DLD1 (cell line): ENCODE measurements at regions not wholly inside any gene's neighbourhood (a gene's known extent, or its start where the extent isn't known, plus 50 kb on each side); places are given as distances from the start of the nearest gene placed in this dataset.
"Not testable (repeated sequence)": the region's sequence is repeated elsewhere in the genome, so short reads cannot be mapped to it uniquely, and the experiment has no call there.

Experiments
- in situ Hi-C: cut with HindIII; loops from 2 replicates; pipeline ENCODE4 v1.10.0; 2017; ENCODE audit warnings: low sequenced_read_pairs

DNA sequence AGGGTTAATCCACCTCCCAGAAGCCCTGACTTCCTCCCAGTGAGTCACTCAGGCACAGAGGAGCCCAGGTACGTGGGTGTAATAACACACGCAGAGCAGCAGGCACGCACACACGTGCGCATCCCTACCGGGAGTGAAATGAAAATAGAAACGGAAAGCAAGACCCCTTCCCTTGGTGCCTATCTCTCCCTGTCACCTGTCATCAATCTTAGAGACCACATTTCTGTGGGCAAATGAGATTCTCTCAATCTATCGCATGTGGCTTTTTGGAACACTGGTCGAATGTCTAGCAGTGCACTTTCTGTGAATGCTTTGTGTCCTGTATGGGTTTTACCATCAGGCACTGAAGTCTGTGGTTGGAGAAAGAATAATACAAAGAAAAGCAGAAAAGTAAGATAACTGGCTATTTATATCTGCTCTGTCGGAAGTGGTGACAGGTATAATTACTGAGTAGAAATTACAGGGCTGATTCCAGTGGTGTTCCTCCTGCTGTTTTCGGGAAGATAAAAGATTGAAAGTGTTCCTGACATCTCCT, 137.7 kb upstream of the GRIA1 start:
- in situ Hi-C loops, result no loop called here

GRCh38 chr5:153357493-153358112, 132.9 kb upstream of the GRIA1 start:
- in situ Hi-C loops, result no loop called here

- in situ Hi-C loops, result no loop called here
Observed at GRCh38 chr5:153358315-153358976, 132.0 kb upstream of the GRIA1 start.

GRCh38 chr5:153360860-153361259, 129.6 kb upstream of the GRIA1 start:
- in situ Hi-C loops, result no loop called here

- in situ Hi-C loops, result no loop called here
Observed at GRCh38 chr5:153361735-153362409, 128.6 kb upstream of the GRIA1 start.

DNA sequence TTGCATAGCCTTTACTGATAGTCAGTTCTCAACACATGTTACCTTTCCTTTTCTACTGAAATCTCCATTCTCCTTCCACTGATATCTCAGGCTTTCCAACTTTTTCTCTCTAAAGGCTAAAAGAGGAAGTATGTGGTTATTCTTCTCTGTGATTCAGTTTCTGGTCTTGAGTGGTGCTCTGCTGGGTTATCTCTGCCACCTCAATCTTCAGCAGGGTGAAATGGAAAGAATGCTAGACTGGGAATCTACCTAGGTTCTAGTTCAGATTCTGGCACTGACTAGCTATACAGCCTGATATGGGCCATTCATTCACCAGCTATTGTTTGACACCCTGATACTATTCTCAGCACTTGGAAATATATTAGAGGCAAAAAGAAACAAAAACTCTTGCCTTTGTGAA, 124.9 kb upstream of the GRIA1 start:
- in situ Hi-C loops, result no loop called here

- in situ Hi-C loops, result no loop called here
Observed at GRCh38 chr5:153367466-153367865, 123.0 kb upstream of the GRIA1 start.

GRCh38 chr5:153372425-153373129, 117.9 kb upstream of the GRIA1 start:
- in situ Hi-C loops, result no loop called here

GRCh38 chr5:153373130-153373498, 117.4 kb upstream of the GRIA1 start:
- in situ Hi-C loops, result no loop called here

- in situ Hi-C loops, result not testable (repeated sequence)
Observed at GRCh38 chr5:153381630-153382029, 108.8 kb upstream of the GRIA1 start.

- in situ Hi-C loops, result no loop called here
Observed at GRCh38 chr5:153390569-153390968, 99.9 kb upstream of the GRIA1 start.

DNA sequence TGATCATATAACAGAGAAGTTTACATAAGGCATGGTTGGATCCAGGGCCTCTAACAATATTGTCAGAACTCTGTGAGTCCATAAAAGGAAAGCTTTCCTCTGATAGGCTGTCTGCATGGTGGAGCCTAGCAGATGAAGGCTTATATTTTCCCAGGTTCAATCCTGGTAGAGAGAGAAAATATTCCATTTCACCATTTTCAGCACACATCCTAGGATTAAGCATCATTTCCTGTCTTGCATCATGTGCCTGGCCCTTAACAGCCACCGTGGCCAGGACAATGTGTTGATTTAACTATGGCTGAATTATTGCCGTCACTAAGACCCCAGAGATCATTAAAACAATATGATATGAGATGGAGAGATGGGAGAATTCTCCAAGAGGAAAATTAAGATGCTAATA, 90.9 kb upstream of the GRIA1 start:
- in situ Hi-C loops, result no loop called here

GRCh38 chr5:153400931-153401330, 89.5 kb upstream of the GRIA1 start:
- in situ Hi-C loops, result no loop called here

DNA sequence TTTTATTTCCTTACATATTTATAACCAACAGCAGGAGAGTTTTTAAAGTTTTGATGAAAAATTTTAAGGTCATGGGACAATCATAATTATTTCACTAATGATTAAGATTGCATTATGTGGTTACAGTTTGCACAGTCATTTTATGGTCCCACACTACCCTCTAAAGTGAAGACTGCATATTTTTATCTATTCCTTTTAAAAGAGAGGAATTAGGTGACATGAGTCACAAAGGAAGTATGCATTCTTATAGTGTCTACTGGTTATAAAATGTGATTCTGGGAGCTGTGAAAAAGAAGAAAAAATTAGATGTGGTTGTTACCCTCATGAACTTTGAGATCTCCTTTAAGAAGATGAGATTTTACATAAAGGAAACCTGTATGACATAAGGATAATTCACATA, 87.9 kb upstream of the GRIA1 start:
- in situ Hi-C loops, result no loop called here

DNA sequence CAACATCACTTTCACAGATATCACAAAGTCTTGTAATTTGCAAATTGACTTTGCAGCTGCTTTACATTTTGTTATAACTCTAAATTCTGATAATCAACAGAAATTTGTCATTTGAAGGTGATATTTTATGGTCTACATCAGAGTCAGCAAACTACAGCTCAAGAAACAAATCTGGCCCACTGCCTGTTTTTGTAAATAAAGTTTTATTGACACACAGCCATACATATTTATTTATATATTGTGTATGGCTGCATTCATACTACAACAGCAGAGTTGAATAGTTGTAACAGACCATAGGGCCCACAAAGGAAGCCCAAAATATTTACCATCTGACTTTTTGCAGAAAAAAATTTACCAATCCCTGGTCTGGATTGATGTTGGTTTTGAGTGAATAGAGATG, 87.0 kb upstream of the GRIA1 start:
- in situ Hi-C loops, result no loop called here

DNA sequence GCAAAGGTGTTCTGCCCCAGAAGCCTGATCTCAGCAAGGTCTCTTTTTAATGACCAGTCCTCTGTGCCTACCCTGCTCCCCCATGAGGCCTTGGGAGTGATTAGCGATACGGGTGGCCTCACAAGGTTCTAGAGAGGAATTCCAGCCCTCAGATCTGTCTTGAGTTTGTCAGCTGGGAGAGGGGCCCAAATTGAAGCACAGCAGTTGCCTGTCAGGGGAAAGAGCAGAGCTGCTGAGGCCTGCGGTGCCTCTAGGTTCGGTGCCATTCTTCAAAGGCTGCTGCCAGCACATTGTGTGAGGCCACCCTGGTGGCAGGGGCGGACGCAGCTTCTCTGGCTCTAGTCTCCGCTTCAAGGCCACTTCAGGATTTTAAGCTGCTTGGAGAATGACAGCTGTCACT, 85.7 kb upstream of the GRIA1 start:
- in situ Hi-C loops, result no loop called here

GRCh38 chr5:153421676-153422075, 68.8 kb upstream of the GRIA1 start:
- in situ Hi-C loops, result no loop called here

DNA sequence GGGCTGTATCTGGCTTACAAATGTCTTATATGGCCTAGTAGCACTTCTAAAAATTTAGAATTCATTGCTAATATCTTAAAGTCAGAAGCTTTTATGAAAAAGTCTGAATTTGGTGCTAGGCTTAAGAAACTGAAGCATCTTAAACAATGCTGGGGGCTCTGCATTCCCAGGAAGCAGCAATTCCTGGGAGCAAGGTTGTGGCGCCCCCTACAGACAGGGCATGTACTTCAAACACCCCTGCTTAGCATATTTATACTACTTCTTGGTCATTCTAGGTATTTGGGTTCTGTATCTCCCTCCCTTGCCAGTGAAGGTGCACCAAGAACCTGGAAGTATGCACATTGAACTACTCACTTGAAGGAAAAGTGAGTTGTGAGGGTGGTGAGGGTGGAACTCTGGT, 64.6 kb upstream of the GRIA1 start:
- in situ Hi-C loops, result no loop called here

- in situ Hi-C loops, result no loop called here
Observed at GRCh38 chr5:153429761-153430380, 60.6 kb upstream of the GRIA1 start.

DNA sequence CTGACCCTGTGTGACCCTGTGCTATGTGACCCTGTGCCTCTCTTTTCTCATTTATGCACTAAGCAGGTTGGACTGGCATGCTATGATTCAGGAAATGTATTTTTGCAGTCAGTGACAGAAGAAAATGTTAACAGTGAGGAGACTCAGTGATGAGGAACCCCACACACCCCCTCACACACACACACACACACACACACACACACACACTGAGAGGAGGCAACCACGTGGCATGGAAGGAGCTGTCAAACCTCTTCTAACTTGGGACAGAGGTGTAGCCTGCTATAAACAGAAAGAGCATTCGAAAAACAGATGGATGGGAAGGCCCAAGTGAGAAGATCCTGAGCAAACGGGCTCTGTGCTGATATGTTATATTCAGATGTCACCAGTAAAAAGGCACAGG, 57.9 kb upstream of the GRIA1 start:
- in situ Hi-C loops, result no loop called here

DNA sequence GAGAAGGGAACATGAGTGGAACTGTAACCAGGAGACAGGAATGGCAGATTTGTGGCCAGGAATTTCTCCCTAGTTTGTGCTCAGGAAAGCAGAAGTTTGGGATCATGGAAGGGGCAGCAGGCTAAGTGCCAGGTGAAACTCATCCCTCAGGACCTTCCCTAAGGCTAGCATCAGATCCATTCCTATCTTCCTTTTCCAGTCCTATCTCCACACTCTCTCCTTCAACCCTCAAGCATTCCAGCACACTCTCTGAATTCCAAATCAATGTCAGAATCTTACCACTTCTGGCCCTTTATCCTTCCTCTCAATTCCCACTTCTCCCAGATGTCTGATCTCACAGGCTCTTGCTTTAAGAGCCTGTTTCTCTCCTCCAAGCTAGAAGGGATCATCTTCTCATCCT, 53.2 kb upstream of the GRIA1 start:
- in situ Hi-C loops, result no loop called here
